IPS-20b (cell line): ENCODE measurements at regions not wholly inside any gene's neighbourhood (a gene's known extent, or its start where the extent isn't known, plus 50 kb on each side); places are given as distances from the start of the nearest gene placed in this dataset.

Experiments used
- H3K27ac ChIP-seq: one replicate; pipeline ENCODE4 v1.5.1; 2013; ENCODE audit warnings: low read length
- H3K27me3 ChIP-seq: 2 replicates; pipeline ENCODE4 v1.6.1; 2013; ENCODE audit warnings: mild to moderate bottlenecking, low read length, inconsistent platforms; ENCODE audit not compliant: insufficient read depth
- H3K36me3 ChIP-seq: 2 replicates; pipeline ENCODE4 v1.6.1; 2013; ENCODE audit warnings: low read depth, mild to moderate bottlenecking, inconsistent platforms, low read length, moderate library complexity; ENCODE audit not compliant: insufficient read depth
- H3K4me1 ChIP-seq: 2 replicates; pipeline ENCODE4 v1.6.1; 2013; ENCODE audit warnings: mild to moderate bottlenecking, control low read depth, inconsistent platforms, low read length, moderate library complexity; ENCODE audit not compliant: insufficient read depth
- H3K4me3 ChIP-seq: 2 replicates; pipeline ENCODE4 v1.5.1; 2013; ENCODE audit warnings: mild to moderate bottlenecking, low read length, inconsistent platforms
- H3K9ac ChIP-seq: 2 replicates; pipeline ENCODE4 v1.6.1; 2013; ENCODE audit warnings: low read depth, mild to moderate bottlenecking, inconsistent platforms, low read length, moderate library complexity
- H3K9me3 ChIP-seq: 2 replicates; pipeline ENCODE4 v1.6.1; 2013; ENCODE audit warnings: mild to moderate bottlenecking, low read depth, low read length, inconsistent platforms; ENCODE audit not compliant: insufficient read depth

- peaks cover 2% of the 10 kb centered on the region; the same call in 1 of the 2 replicates for H3K9me3 ChIP-seq
- H3K4me1 ChIP-seq, result no peaks in the 10 kb centered on the region
- H3K9ac ChIP-seq, result no peak overlapping the region
- no peaks in the 10 kb centered on the region for H3K36me3 ChIP-seq
- no peak overlapping the region for H3K27ac ChIP-seq
- no peak overlapping the region for H3K4me3 ChIP-seq
- no peaks in the 10 kb centered on the region for H3K27me3 ChIP-seq
Measured at GRCh38 chr1:59096501-59096900, 200.4 kb upstream of the FGGY start.

GRCh38 chr1:59098655-59099054 is 198.2 kb upstream of the FGGY start:
- H3K27me3 ChIP-seq, result no peaks in the 10 kb centered on the region
- no peak overlapping the region for H3K9ac ChIP-seq
- no peak overlapping the region for H3K27ac ChIP-seq
- H3K9me3 ChIP-seq, result peaks cover 5% of the 10 kb centered on the region
- no peak overlapping the region for H3K4me3 ChIP-seq
- no peaks in the 10 kb centered on the region for H3K36me3 ChIP-seq
- H3K4me1 ChIP-seq, result no peaks in the 10 kb centered on the region

GRCh38 chr1:59100708-59101374 is 196.1 kb upstream of the FGGY start:
- no peak overlapping the region for H3K4me3 ChIP-seq
- peaks cover 5% of the 10 kb centered on the region for H3K9me3 ChIP-seq
- no peak overlapping the region for H3K9ac ChIP-seq
- H3K36me3 ChIP-seq, result no peaks in the 10 kb centered on the region
- no peaks in the 10 kb centered on the region for H3K4me1 ChIP-seq
- no peak overlapping the region for H3K27ac ChIP-seq
- no peaks in the 10 kb centered on the region for H3K27me3 ChIP-seq

- no peaks in the 10 kb centered on the region for H3K4me1 ChIP-seq
- no peak overlapping the region for H3K27ac ChIP-seq
- H3K27me3 ChIP-seq, result no peaks in the 10 kb centered on the region
- no peaks in the 10 kb centered on the region for H3K36me3 ChIP-seq
- no peak overlapping the region for H3K9ac ChIP-seq
- H3K4me3 ChIP-seq, result no peak overlapping the region
- H3K9me3 ChIP-seq, result peaks cover 5% of the 10 kb centered on the region
Measured at GRCh38 chr1:59101518-59101917, 195.4 kb upstream of the FGGY start.

GRCh38 chr1:59103457-59103856 is 193.4 kb upstream of the FGGY start:
- Histone ChIP-seq H3K27me3 (no peaks in the 10 kb centered on the region), H3K9me3 (peaks cover 5% of the 10 kb centered on the region), H3K4me3 (no peak overlapping the region), H3K27ac (no peak overlapping the region), H3K4me1 (peaks cover 8% of the 10 kb centered on the region), H3K36me3 (no peaks in the 10 kb centered on the region), H3K9ac (no peak overlapping the region)

GRCh38 chr1:59104191-59104760 is 192.6 kb upstream of the FGGY start:
- Histone ChIP-seq H3K27ac (no peak overlapping the region), H3K9ac (no peak overlapping the region), H3K36me3 (no peaks in the 10 kb centered on the region), H3K4me3 (no peak overlapping the region), H3K4me1 (peaks cover 8% of the 10 kb centered on the region), H3K9me3 (peaks cover 5% of the 10 kb centered on the region), H3K27me3 (no peaks in the 10 kb centered on the region)

GRCh38 chr1:59105548-59106507 is 191.1 kb upstream of the FGGY start:
- no peaks in the 10 kb centered on the region for H3K36me3 ChIP-seq

GRCh38 chr1:59107516-59107915 is 189.4 kb upstream of the FGGY start:
- Histone ChIP-seq H3K9ac (no peak overlapping the region), H3K27me3 (no peaks in the 10 kb centered on the region), H3K27ac (no peak overlapping the region), H3K4me1 (peaks cover 8% of the 10 kb centered on the region), H3K4me3 (no peak overlapping the region), H3K36me3 (no peaks in the 10 kb centered on the region), H3K9me3 (no peaks in the 10 kb centered on the region)

More at GRCh38 chr1:59105548-59106507, 191.1 kb upstream of the FGGY start:
- no peak overlapping the region for H3K4me3 ChIP-seq
- peaks cover 8% of the 10 kb centered on the region for H3K4me1 ChIP-seq
- H3K9ac ChIP-seq, result no peak overlapping the region
- no peak overlapping the region for H3K27ac ChIP-seq
- no peaks in the 10 kb centered on the region for H3K27me3 ChIP-seq
- peaks cover 5% of the 10 kb centered on the region for H3K9me3 ChIP-seq

- no peaks in the 10 kb centered on the region for H3K36me3 ChIP-seq
- no peak overlapping the region for H3K4me3 ChIP-seq
- no peak overlapping the region for H3K27ac ChIP-seq
- H3K27me3 ChIP-seq, result no peaks in the 10 kb centered on the region
- no peaks in the 10 kb centered on the region for H3K9me3 ChIP-seq
- H3K9ac ChIP-seq, result no peak overlapping the region
- peaks cover 8% of the 10 kb centered on the region for H3K4me1 ChIP-seq
Measured at GRCh38 chr1:59107916-59108315, 189.0 kb upstream of the FGGY start.

GRCh38 chr1:59108481-59109317 is 188.2 kb upstream of the FGGY start:
- Histone ChIP-seq H3K9me3 (no peaks in the 10 kb centered on the region), H3K27me3 (no peaks in the 10 kb centered on the region), H3K27ac (no peak overlapping the region), H3K4me3 (no peak overlapping the region), H3K36me3 (no peaks in the 10 kb centered on the region), H3K4me1 (peaks cover 8% of the 10 kb centered on the region), H3K9ac (no peak overlapping the region)

GRCh38 chr1:59110271-59110670 is 186.6 kb upstream of the FGGY start:
- no peak overlapping the region for H3K4me3 ChIP-seq
- no peaks in the 10 kb centered on the region for H3K9me3 ChIP-seq
- no peak overlapping the region for H3K9ac ChIP-seq

More at GRCh38 chr1:59110271-59110670, 186.6 kb upstream of the FGGY start:
- Histone ChIP-seq H3K27ac (no peak overlapping the region), H3K4me1 (peaks cover 18% of the 10 kb centered on the region), H3K36me3 (no peaks in the 10 kb centered on the region), H3K27me3 (no peaks in the 10 kb centered on the region)
